ENCODE measurements at regions not wholly inside any gene's neighbourhood (a gene's known extent, or its start where the extent isn't known, plus 50 kb on each side); places are given as distances from the start of the nearest gene placed in this dataset.

DNA sequence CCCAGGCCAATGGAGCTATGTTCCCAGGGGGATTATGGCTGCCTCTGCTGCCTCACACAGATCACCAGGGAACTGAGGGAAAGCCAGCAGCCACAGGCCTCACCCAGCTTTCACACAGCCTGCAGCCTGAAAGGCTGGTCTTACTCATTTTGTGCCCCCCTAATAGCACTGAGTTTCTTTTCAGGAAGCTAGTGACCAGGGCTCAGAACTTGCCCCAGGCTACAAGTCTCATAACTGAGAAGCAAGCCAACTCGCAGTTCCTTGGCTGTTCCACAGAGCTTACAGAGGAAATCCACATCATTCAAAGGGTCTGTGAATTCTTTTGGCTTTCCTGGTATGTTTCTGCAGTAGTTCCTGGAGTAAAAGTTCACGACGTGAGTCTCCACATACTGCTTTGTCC, 524.8 kb upstream of the GJE1 start:
- Mint-ChIP-seq H3K27ac (no peak overlapping the region), H3K4me1 (no peaks in the 10 kb centered on the region), H3K4me3 (no peak overlapping the region), H3K36me3 (no peaks in the 10 kb centered on the region), H3K27me3 (no peaks in the 10 kb centered on the region), H3K9me3 (peaks cover 0 to 11% of the 10 kb centered on the region in 2 donors)
- no peak for ATAC-seq (replicated peaks)
- DNase-seq, result no peak

DNA sequence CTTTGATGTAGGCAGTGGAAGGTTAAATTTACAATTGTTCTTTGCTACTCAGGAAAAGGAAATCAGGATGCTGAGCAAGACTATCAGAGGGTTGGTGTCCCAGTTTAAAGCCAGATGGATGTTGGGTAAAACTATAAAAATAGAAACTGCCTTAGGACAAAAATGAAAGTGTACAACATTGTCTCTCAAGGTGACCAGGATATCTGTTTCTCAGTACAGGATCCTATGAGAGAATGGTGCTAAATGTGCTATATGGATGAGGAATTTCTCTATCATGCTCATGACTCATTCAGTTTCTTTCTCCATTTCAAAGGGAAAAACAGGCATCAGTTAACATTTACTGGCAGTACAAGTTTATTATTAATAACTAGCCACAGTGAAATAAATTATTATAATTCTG, 534.2 kb upstream of the GJE1 start:
- ATAC-seq (replicated peaks) (no peak), DNase-seq (no peak)
- Mint-ChIP-seq H3K27ac (no peak overlapping the region), H3K4me3 (no peak overlapping the region), H3K4me1 (no peaks in the 10 kb centered on the region), H3K27me3 (no peaks in the 10 kb centered on the region), H3K36me3 (no peaks in the 10 kb centered on the region), H3K9me3 (peaks cover 0 to 4% of the 10 kb centered on the region in 2 donors)

DNA sequence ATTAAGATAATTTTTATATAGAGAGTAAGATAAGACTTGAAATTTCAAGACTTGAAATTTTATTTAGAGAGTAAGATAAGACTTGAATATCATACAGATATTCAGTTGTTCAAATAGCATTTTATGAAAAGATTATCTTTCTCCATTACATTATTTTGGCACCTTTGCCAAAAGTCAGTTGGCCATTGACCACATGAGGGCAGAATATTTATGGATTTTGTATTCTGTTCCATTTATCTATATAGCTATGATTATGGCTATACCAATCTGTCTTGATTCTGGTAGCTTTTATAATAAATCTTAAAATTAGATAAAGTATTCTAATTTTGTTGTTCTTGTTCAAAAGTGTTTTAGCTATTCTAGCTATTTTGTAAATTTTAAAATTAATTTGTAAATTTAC, 537.9 kb upstream of the GJE1 start:
- Mint-ChIP-seq H3K4me1 (no peaks in the 10 kb centered on the region), H3K9me3 (peaks cover 0 to under 1% of the 10 kb centered on the region in 2 donors), H3K27ac (no peak overlapping the region), H3K4me3 (no peak overlapping the region), H3K27me3 (no peaks in the 10 kb centered on the region), H3K36me3 (no peaks in the 10 kb centered on the region)
- DNase-seq, result no peak
- ATAC-seq (replicated peaks), result no peak

DNA sequence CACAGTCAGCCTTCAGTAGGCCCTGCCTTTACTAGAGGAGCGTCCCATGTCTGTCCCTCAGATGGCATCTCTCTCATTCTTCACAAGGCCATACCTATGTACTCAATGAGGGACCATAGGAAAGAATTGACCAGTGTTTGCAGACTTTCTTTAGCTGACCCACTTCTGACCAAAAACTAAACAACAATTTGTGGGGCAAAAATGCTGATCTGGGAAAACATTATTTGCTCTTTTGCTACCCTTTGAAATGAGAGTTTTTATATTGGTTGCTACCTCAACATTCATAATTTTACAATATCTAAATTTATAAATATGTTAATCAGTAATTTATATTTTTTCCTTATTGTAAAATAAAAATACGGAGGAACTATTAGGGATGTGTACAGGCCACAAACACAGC, 539.4 kb upstream of the GJE1 start:
- no peaks in the 10 kb centered on the region for H3K27me3 Mint-ChIP-seq
- no peaks in the 10 kb centered on the region for H3K36me3 Mint-ChIP-seq
- ATAC-seq (replicated peaks) (no peak), DNase-seq (no peak)
- H3K4me3 Mint-ChIP-seq, result no peak overlapping the region
- H3K9me3 Mint-ChIP-seq, result no peaks in the 10 kb centered on the region
- H3K27ac Mint-ChIP-seq, result no peak overlapping the region
- H3K4me1 Mint-ChIP-seq, result no peaks in the 10 kb centered on the region

DNA sequence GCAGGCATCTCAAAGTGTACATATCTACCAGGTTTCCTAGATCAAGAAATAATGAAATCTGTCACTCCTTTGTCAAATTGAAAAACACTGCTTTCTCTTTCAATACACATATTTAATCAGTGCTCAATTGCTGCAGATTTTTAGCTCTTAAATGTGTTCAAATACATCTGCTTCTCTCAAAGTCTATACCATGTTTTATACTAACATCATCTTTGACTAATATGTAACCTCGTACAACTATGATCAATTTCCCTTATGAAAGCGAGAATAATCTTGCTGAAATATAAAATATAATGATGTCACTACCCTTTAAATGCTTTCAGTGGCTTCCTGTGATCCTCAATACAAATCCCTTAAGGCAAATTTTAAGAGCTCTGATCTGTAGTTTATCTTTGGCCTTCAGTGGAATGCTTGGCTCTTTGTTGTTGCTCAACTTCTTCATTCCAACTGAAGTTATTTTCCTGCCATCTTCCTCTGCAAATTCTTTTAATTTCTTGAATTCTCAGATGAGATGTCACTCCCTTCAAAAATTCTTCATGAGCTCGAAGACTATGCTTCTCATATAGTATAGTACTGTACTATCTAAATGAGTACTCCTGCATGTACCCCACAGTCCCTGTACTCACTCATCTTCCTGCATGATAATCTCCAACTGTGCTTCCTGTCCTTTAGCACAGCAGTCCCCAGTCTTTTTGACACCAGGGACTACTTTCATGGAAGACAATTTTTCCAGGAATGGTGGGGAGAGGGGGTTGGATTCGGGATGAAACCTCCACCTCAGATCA, 545.1 kb upstream of the GJE1 start:
- DNase-seq, result no peak
- H3K4me1 Mint-ChIP-seq, result no peaks in the 10 kb centered on the region
- peaks cover 0 to 4% of the 10 kb centered on the region in 2 donors for H3K27me3 Mint-ChIP-seq
- no peaks in the 10 kb centered on the region for H3K36me3 Mint-ChIP-seq
- H3K27ac Mint-ChIP-seq, result no peak overlapping the region
- no peak overlapping the region for H3K4me3 Mint-ChIP-seq
- no peaks in the 10 kb centered on the region for H3K9me3 Mint-ChIP-seq
- no peak for ATAC-seq (replicated peaks)

DNA sequence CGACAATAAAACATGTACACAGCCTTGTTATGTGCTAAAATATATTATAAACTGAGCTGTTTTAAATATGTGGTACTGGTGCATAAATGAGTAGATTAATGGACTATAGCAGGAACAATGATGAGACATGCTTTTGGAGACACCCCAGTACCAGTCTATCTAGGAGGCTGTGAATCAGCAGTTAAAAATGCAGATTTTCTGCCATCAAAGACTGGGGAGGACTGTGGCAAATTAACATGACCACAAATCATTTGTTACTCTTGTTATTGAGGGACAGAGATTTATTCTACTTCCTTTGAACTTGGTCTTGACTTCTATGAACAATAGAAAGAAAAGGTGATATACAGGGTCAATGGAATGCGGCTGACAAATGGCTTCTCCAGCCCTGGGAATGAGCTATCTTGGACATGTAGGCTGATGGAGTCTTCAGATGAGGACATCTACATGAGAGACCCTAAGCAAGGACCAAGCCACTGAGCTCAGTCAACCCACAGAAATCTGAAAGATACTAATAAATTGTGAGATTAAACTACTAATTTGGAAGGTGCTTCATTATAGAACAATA, 551.7 kb upstream of the GJE1 start:
- DNase-seq (no peak), ATAC-seq (replicated peaks) (no peak)
- H3K9me3 Mint-ChIP-seq, result no peaks in the 10 kb centered on the region
- no peaks in the 10 kb centered on the region for H3K36me3 Mint-ChIP-seq
- no peak overlapping the region for H3K27ac Mint-ChIP-seq
- H3K27me3 Mint-ChIP-seq, result peaks cover 3 to 5% of the 10 kb centered on the region in 2 donors
- no peaks in the 10 kb centered on the region for H3K4me1 Mint-ChIP-seq
- H3K4me3 Mint-ChIP-seq, result no peak overlapping the region

DNA sequence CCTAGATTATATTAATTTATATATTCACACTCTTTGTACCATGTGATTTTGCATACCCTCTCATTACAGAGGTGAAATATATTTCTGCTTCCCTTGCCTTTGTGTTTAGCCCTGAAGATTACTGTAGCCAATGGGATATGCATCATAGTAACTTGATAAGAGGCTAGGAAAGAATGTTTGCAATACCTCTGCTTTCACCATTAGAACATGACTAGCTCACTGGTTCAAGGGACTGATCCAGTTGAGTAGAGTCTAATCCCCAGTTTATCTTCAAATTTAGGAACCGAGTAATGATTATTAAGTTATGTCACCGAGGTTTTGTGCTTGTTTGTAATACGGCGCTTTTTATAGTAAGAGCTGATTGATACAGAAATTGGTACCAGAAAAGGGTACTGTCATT, 552.6 kb upstream of the GJE1 start:
- Mint-ChIP-seq H3K4me3 (no peak overlapping the region), H3K27ac (no peak overlapping the region), H3K36me3 (no peaks in the 10 kb centered on the region), H3K27me3 (peaks cover 3 to 5% of the 10 kb centered on the region in 2 donors), H3K9me3 (no peaks in the 10 kb centered on the region), H3K4me1 (no peaks in the 10 kb centered on the region)
- DNase-seq (no peak), ATAC-seq (replicated peaks) (no peak)

DNA sequence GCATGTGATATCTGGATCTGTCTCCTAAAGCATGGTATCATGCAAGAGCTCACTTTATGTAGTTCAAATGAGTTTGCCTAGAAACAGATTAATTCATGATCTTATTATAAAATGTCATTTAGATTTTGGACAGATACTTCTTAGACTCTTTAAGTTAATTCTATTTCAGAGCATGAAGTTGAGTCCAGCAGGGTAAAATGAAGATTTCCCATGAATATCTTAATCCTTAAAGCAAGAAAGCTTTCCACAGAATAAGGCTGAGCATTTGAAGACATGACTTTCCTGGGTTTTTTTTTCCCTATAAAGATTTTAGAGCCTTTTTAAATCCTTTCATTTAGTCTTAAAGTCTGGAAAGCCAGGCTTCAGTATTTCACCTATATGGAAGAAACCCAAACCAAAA, 556.0 kb upstream of the GJE1 start:
- ATAC-seq (replicated peaks), result no peak
- DNase-seq, result no peak
- no peaks in the 10 kb centered on the region for H3K4me1 Mint-ChIP-seq
- no peaks in the 10 kb centered on the region for H3K36me3 Mint-ChIP-seq
- no peak overlapping the region for H3K27ac Mint-ChIP-seq
- peaks cover 3 to 5% of the 10 kb centered on the region in 2 donors for H3K27me3 Mint-ChIP-seq
- no peak overlapping the region for H3K4me3 Mint-ChIP-seq
- no peaks in the 10 kb centered on the region for H3K9me3 Mint-ChIP-seq

DNA sequence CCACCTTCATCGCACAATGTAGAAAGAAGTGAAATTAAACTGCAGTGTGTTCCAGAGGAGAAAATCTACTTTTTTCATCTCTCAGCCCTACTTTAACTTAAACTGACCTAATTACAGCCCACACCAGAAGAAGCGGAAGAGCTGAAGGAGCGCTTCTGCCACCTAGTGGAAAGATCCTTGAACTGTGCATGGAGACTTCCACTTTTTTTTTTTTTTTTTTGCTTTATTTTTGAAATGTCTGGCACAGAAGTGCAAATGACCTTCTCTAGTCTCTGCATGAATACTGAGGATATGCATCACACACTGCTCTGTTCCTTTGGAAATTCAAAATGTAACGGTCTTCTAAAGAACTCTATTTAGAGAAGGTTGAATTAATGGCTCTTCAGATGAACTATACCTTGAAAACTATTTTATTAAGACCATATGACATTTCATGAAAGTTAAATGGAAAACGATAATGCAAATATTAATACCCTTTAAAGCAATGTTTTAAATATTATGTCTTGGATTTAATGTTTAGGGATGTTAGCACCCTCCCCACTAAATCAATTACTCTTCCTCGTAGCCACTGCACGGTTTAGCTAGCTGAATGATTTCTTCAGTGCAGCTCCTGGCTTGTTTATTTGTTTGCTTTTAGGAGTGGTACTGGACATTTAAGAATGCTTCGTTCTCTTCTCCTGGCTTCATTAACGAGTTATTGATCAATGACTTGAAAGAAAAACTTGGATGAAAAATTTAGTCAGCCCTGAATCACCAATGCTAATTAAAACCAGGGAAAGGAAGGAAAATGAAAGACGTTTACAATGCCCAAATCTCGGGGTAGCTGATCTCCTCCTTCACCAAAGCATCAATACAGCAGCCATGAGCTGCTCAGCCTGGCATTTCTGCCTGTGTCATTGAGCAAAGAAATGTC, 569.6 kb upstream of the GJE1 start:
- Mint-ChIP-seq H3K27ac (peak overlapping the region; percentile 86), H3K27me3 (no peaks in the 10 kb centered on the region), H3K36me3 (no peaks in the 10 kb centered on the region), H3K4me3 (peak overlapping the region; percentile 84 to 86), H3K4me1 (peaks cover 5 to 16% of the 10 kb centered on the region in 2 donors), H3K9me3 (no peaks in the 10 kb centered on the region)
- ATAC-seq (replicated peaks) (peak; percentile 90 to 93), DNase-seq (peak; percentile 27)

DNA sequence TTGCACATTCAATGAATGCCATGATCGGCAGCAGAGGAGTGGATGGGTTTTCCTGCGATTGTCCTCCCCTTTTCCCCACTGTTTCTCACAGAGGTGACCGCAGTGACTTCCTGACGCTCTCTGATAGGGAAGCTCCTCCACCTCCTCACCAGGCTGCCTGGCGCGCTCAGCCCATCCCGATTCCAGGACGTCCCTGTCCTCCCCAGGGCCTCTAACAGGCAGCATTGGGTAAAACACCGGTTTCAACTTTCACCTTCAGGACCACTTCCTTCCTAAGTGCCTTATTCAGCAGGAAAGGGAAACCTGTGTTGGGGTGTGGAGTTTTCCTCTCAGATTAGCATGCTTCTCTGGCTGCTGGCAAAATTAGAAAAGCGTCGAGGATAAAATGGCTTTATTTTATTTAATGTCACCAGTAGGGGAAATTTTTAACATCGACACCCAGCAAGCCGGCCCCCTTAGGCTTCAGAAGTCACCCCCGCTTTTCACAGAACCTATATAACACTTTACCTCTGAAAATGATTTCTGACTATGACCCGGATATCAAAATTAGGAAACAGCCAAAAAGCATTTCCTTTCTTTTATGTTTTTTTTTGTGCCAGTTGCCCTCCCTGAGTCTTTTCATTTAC, 570.4 kb upstream of the GJE1 start:
- H3K27me3 Mint-ChIP-seq, result no peaks in the 10 kb centered on the region
- peaks cover 5 to 16% of the 10 kb centered on the region in 2 donors for H3K4me1 Mint-ChIP-seq
- no peaks in the 10 kb centered on the region for H3K36me3 Mint-ChIP-seq
- H3K9me3 Mint-ChIP-seq, result no peaks in the 10 kb centered on the region
- ATAC-seq (replicated peaks), result peak; percentile 57 to 71
- DNase-seq, result no peak
- peak overlapping the region; percentile 84 to 86 for H3K4me3 Mint-ChIP-seq
- H3K27ac Mint-ChIP-seq, result peak overlapping the region; percentile 86

DNA sequence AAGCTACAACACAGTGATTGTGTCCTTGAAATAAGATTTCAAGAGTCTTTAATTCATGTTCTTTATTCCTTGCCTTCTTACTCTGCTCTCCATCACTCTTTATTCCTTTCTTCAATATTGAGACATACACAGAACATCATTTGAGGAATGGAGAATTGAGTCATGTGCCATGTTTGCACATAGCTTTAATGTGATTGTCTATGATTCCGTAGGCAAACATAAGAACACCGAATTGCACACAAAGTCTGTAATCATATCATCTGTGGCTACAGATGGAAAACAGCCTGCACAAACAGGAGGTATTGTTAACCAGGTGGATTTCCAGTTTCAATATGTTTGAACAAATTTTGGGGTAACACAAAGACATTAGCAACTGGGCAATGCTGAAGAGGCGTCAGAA, 571.6 kb upstream of the GJE1 start:
- no peaks in the 10 kb centered on the region for H3K9me3 Mint-ChIP-seq
- no peaks in the 10 kb centered on the region for H3K36me3 Mint-ChIP-seq
- no peaks in the 10 kb centered on the region for H3K27me3 Mint-ChIP-seq
- no peak for DNase-seq
- peaks cover 5 to 16% of the 10 kb centered on the region in 2 donors for H3K4me1 Mint-ChIP-seq
- H3K4me3 Mint-ChIP-seq, result no peak overlapping the region
- ATAC-seq (replicated peaks), result no peak
- no peak overlapping the region for H3K27ac Mint-ChIP-seq

DNA sequence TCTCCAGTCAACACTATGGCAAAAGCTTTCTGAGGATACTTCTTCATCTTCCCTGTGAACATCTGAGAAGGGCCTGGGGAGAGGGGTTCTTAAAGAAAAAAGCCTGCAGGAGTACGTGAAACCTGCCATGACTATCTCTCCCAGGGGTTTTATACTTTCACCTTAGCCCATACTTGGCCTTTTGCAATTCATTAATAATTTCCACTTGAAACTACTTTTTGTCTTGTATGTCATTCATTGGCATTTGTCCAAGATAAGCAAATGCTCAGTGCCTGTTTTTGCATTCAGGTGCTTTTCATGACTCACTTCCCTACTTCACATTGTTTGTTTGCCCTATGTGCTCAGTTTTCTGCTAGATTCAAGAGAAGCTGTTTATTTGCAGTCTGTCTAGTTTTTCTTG, 580.3 kb upstream of the GJE1 start:
- ATAC-seq (replicated peaks) (peak; percentile 84 to 89), DNase-seq (no peak)
- Mint-ChIP-seq H3K4me1 (peaks cover 9 to 20% of the 10 kb centered on the region in 2 donors), H3K9me3 (peaks cover 10 to 15% of the 10 kb centered on the region in 2 donors), H3K27ac (no peak overlapping the region), H3K27me3 (no peaks in the 10 kb centered on the region), H3K36me3 (peaks cover 6 to 14% of the 10 kb centered on the region in 2 donors), H3K4me3 (no peak overlapping the region)

DNA sequence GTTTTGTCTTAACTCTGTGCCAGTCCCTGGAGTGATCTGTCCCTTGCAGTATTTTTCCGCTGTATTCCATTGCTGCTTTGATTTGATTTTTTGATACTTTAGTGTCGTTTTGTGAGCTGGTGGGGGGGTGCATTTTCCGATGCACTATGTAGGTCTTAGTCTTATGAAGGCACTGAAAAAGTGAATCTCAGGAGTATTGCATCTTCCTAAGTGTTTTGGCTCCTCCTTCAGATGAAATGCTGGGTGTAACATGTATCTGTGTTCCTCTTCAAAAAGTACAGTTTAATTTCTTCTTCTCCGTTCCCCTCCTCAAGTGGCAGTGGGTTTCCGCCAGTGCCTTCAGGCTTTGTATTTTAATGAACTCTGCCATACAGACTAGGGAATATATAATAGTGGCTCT, 580.7 kb upstream of the GJE1 start:
- ATAC-seq (replicated peaks), result no peak
- H3K27me3 Mint-ChIP-seq, result no peaks in the 10 kb centered on the region
- H3K4me1 Mint-ChIP-seq, result peaks cover 9 to 20% of the 10 kb centered on the region in 2 donors
- no peak overlapping the region for H3K27ac Mint-ChIP-seq
- H3K9me3 Mint-ChIP-seq, result peaks cover 10 to 15% of the 10 kb centered on the region in 2 donors
- peaks cover 6 to 14% of the 10 kb centered on the region in 2 donors for H3K36me3 Mint-ChIP-seq
- H3K4me3 Mint-ChIP-seq, result no peak overlapping the region
- DNase-seq, result no peak

DNA sequence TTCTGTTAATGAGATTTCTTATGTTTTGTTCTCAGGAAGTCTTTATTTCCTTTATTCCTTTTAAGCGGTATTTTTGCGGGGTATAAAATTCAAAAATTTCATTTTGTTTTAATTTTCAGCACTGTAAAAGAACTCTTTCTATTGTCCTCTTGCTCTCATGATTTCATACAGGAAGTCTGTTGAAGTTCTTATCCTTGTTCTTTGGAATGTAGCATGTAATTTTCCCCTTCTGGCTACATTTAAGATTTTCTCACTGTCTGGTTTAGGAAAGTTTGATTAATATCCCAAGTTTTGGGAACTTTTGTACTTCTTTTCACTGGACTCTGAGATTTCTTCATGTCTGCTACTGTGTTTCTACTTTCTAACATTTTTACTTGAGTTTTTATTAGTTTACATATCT, 581.4 kb upstream of the GJE1 start:
- DNase-seq, result no peak
- no peak for ATAC-seq (replicated peaks)
- Mint-ChIP-seq H3K27me3 (no peaks in the 10 kb centered on the region), H3K27ac (no peak overlapping the region), H3K4me1 (peaks cover 9 to 20% of the 10 kb centered on the region in 2 donors), H3K9me3 (peaks cover 10 to 15% of the 10 kb centered on the region in 2 donors), H3K36me3 (peaks cover 6 to 14% of the 10 kb centered on the region in 2 donors), H3K4me3 (no peak overlapping the region)

All from stimulated activated naive B cell treated with anti-CD40 and anti-IgM and Interleukin-4, amounts not matched to agents 10 μg/mL and 1 μg/mL and 100 μg/mL, for 72 hours (primary cell).